Dendritic cell treated with granulocyte-macrophage colony-stimulating factor and Interleukin-4, amounts not matched to agents 40 ng/mL and 50 ng/mL, for 4 days (primary cell): ENCODE measurements at regions not wholly inside any gene's neighbourhood (a gene's known extent, or its start where the extent isn't known, plus 50 kb on each side); places are given as distances from the start of the nearest gene placed in this dataset.

ENCODE experiments used
- H3K27ac Mint-ChIP-seq: one replicate; pipeline ENCODE4 v1.8.0; 2022; ENCODE audit warnings: mild to moderate bottlenecking, mixed read lengths
- H3K27me3 Mint-ChIP-seq: one replicate; pipeline ENCODE4 v1.8.0; 2022; ENCODE audit warnings: mild to moderate bottlenecking, mixed read lengths
- H3K36me3 Mint-ChIP-seq: one replicate; pipeline ENCODE4 v1.8.0; 2022; ENCODE audit warnings: low read depth, mixed read lengths
- H3K4me1 Mint-ChIP-seq: one replicate; pipeline ENCODE4 v1.8.0; 2022; ENCODE audit warnings: low read depth, mixed read lengths
- H3K4me3 Mint-ChIP-seq: one replicate; pipeline ENCODE4 v1.8.0; 2022; ENCODE audit warnings: mild to moderate bottlenecking, moderate library complexity, mixed read lengths
- H3K9me3 Mint-ChIP-seq: one replicate; pipeline ENCODE4 v1.8.0; 2022; ENCODE audit warnings: mixed read lengths
- intact Hi-C: fragments of 100-400 bp; cut with micrococcal nuclease; formaldehyde crosslinking; loops from one replicate; pipeline ENCODE4 v1.15.0; 2022

DNA sequence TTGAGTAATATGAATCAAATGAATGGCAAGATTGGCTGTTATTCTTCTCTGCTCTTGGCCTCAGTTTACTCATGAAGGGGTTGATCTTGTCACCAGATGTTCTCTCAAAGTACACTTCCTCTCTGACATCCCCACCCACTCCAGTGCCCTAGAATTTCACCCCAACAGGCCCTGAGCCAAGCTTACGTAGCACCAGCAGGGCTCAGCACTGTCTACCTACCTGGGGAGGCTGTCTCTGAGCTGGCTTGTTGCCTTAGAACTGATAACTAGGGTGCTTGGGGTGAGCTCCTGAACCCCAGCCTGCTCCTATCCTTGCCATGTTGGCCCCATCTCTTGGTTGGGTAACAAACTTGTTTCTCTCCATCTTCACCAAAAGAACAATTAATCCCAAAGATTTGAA, 159.1 kb upstream of the USP24 start:
- no peaks in the 10 kb centered on the region for H3K9me3 Mint-ChIP-seq

DNA sequence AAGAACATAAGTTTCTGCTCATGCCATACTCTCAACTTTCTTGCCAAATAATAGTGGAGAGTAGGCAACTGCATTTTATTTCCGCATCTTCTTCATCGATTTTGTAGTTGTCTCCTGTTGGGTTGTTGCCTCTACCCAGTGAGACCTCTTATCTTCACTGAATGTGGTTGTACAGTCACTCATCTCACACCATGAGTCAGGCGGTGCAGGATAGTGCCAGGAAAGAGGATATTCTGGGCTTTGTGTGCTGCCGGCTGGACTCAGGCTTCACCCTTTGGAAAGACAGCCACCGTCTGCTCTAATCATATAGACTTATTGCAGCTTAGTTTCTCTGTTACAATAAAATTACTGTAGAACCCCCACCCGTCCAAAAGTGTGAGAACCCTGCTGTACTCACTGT, 154.3 kb upstream of the USP24 start:
- no peaks in the 10 kb centered on the region for H3K36me3 Mint-ChIP-seq
- H3K4me3 Mint-ChIP-seq, result no peak overlapping the region
- no peaks in the 10 kb centered on the region for H3K9me3 Mint-ChIP-seq
- H3K27ac Mint-ChIP-seq, result no peak overlapping the region
- no peaks in the 10 kb centered on the region for H3K4me1 Mint-ChIP-seq
- H3K27me3 Mint-ChIP-seq, result peaks cover 8% of the 10 kb centered on the region
- intact Hi-C loops, result no loop called here

More for the DNA sequence above, 159.1 kb upstream of the USP24 start:
- H3K27me3 Mint-ChIP-seq, result peaks cover 7% of the 10 kb centered on the region
- intact Hi-C loops, result loop anchor here (2.0 kb wide), 1 partner anchor 1337 kb away; no protein-coding TSS in a partner anchor
- H3K4me1 Mint-ChIP-seq, result no peaks in the 10 kb centered on the region
- H3K27ac Mint-ChIP-seq, result no peak overlapping the region
- no peaks in the 10 kb centered on the region for H3K36me3 Mint-ChIP-seq
- no peak overlapping the region for H3K4me3 Mint-ChIP-seq

GRCh38 chr1:55368698-55369097, 153.5 kb upstream of the USP24 start:
- Mint-ChIP-seq H3K4me3 (no peak overlapping the region), H3K27ac (no peak overlapping the region), H3K27me3 (peaks cover 8% of the 10 kb centered on the region), H3K4me1 (no peaks in the 10 kb centered on the region), H3K9me3 (no peaks in the 10 kb centered on the region), H3K36me3 (no peaks in the 10 kb centered on the region)
- intact Hi-C loops, result no loop called here

DNA sequence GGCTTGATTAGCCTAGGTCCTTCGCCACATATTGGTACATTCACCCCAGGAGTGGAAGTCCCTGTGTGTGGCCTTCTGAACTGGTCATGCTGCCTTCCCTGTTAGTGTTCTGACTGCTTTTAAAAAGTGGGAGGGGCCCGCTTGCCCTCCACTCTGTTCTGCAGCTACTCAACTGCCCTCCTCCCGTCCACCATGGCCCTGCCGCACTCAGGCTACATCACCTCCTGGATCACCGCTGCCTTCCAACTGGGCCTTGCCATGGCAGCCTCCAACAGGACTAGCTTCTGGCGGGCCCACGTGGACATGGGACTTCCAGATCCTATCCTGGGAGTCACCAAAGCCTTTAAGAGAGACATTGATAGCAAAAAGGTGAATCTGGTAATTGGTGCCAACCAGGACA, 152.1 kb upstream of the USP24 start:
- H3K4me3 Mint-ChIP-seq, result no peak overlapping the region
- H3K4me1 Mint-ChIP-seq, result peaks cover 9% of the 10 kb centered on the region
- H3K27me3 Mint-ChIP-seq, result peaks cover 8% of the 10 kb centered on the region
- H3K27ac Mint-ChIP-seq, result no peak overlapping the region
- H3K9me3 Mint-ChIP-seq, result no peaks in the 10 kb centered on the region
- intact Hi-C loops, result no loop called here
- H3K36me3 Mint-ChIP-seq, result no peaks in the 10 kb centered on the region

DNA sequence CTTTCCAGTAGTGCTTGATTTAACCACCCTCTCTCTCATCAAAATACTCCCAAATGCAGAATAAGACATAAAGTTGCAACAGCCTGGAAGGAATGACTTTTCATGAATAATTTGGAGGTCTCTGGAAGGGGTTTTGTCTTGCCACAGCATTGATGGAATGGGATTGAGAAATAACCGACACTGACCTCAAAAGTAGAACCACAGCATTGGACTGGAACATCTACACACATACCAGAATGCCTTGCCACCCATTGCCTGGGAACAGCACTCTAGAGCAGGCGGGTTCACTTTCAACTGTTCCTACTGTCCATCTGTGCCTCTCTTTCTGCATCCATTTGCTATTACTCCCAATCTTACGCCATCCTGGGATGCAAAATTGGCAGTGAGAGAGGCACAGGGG, 149.1 kb upstream of the USP24 start:
- Mint-ChIP-seq H3K4me3 (no peak overlapping the region), H3K36me3 (no peaks in the 10 kb centered on the region), H3K4me1 (peaks cover 9% of the 10 kb centered on the region), H3K27ac (no peak overlapping the region), H3K9me3 (no peaks in the 10 kb centered on the region), H3K27me3 (peaks cover 1% of the 10 kb centered on the region)
- intact Hi-C loops, result no loop called here

GRCh38 chr1:55363268-55363667, 148.1 kb upstream of the USP24 start:
- H3K27ac Mint-ChIP-seq, result no peak overlapping the region
- H3K9me3 Mint-ChIP-seq, result no peaks in the 10 kb centered on the region
- H3K4me1 Mint-ChIP-seq, result peaks cover 9% of the 10 kb centered on the region
- intact Hi-C loops, result no loop called here
- H3K27me3 Mint-ChIP-seq, result peaks cover 1% of the 10 kb centered on the region
- no peak overlapping the region for H3K4me3 Mint-ChIP-seq
- no peaks in the 10 kb centered on the region for H3K36me3 Mint-ChIP-seq

DNA sequence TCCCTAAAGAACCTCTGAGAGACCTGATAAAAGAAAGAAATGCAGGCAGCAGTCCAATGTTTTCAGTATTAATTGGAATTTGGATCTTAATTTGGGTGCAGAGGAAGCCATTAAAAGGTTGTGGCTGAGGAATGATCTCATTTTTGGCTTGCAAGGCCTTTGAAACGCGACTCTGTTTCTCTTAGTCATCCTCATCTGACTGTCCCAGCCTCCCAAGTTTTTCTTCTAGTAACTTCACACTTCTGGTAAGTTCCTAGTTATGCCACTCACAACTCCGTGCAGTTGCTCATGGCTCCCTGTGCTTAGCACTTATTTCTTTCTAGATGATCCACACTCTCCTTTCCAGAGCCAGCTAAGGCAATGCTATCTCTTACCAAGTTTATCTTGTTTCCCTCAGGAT, 147.4 kb upstream of the USP24 start:
- no peak overlapping the region for H3K27ac Mint-ChIP-seq
- H3K9me3 Mint-ChIP-seq, result no peaks in the 10 kb centered on the region
- peaks cover 9% of the 10 kb centered on the region for H3K4me1 Mint-ChIP-seq
- H3K27me3 Mint-ChIP-seq, result peaks cover 3% of the 10 kb centered on the region
- H3K36me3 Mint-ChIP-seq, result no peaks in the 10 kb centered on the region
- no peak overlapping the region for H3K4me3 Mint-ChIP-seq
- intact Hi-C loops, result no loop called here

DNA sequence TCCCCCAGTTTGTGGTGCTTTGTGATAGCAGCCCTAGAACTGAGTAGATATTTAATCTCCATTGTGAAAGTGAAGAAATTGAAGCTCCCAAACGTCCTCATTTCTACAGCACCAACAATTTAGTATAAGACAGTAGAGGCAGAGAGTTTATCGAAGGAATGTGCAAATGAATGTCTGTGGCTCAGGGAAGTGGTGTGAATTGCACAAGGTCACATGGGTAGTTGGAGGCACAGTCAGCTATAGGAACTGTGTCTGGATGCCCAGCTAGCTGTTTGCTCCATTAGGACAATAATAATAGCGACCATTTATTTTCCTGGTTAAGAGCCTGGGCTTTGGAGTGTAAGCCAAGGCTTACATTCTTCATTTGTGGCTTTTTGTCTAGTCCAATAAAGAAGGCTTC, 144.4 kb upstream of the USP24 start:
- H3K27me3 Mint-ChIP-seq, result peaks cover 6% of the 10 kb centered on the region
- no peak overlapping the region for H3K27ac Mint-ChIP-seq
- peaks cover 9% of the 10 kb centered on the region for H3K4me1 Mint-ChIP-seq
- intact Hi-C loops, result no loop called here
- no peaks in the 10 kb centered on the region for H3K36me3 Mint-ChIP-seq
- no peaks in the 10 kb centered on the region for H3K9me3 Mint-ChIP-seq
- no peak overlapping the region for H3K4me3 Mint-ChIP-seq

- H3K36me3 Mint-ChIP-seq, result no peaks in the 10 kb centered on the region
- H3K9me3 Mint-ChIP-seq, result no peaks in the 10 kb centered on the region
- no peak overlapping the region for H3K4me3 Mint-ChIP-seq
- H3K4me1 Mint-ChIP-seq, result peaks cover 9% of the 10 kb centered on the region
- intact Hi-C loops, result no loop called here
- H3K27ac Mint-ChIP-seq, result no peak overlapping the region
- H3K27me3 Mint-ChIP-seq, result peaks cover 6% of the 10 kb centered on the region
Measured at GRCh38 chr1:55358581-55358980, 143.4 kb upstream of the USP24 start.

DNA sequence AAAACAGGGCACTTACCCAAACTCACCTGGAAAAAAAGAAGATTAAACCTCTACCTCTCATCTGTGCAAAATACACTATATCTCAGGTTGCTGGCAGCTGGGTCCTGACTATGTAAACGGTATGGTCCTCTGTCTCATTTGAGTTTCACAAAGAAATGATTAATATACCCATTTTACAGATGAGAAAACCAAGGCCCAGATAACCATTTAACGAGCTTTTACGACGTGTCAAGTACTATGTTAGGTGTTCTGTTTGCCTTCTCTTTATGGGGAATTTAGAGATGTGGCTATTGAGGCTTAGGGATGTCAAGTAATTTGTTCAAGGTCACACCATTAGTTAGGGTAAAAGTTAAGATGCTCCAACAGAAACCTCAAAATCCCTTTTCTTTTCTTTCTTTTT, 140.4 kb upstream of the USP24 start:
- Mint-ChIP-seq H3K4me3 (no peak overlapping the region), H3K36me3 (no peaks in the 10 kb centered on the region), H3K27ac (no peak overlapping the region), H3K9me3 (no peaks in the 10 kb centered on the region), H3K4me1 (no peaks in the 10 kb centered on the region), H3K27me3 (peaks cover 6% of the 10 kb centered on the region)
- intact Hi-C loops, result no loop called here

DNA sequence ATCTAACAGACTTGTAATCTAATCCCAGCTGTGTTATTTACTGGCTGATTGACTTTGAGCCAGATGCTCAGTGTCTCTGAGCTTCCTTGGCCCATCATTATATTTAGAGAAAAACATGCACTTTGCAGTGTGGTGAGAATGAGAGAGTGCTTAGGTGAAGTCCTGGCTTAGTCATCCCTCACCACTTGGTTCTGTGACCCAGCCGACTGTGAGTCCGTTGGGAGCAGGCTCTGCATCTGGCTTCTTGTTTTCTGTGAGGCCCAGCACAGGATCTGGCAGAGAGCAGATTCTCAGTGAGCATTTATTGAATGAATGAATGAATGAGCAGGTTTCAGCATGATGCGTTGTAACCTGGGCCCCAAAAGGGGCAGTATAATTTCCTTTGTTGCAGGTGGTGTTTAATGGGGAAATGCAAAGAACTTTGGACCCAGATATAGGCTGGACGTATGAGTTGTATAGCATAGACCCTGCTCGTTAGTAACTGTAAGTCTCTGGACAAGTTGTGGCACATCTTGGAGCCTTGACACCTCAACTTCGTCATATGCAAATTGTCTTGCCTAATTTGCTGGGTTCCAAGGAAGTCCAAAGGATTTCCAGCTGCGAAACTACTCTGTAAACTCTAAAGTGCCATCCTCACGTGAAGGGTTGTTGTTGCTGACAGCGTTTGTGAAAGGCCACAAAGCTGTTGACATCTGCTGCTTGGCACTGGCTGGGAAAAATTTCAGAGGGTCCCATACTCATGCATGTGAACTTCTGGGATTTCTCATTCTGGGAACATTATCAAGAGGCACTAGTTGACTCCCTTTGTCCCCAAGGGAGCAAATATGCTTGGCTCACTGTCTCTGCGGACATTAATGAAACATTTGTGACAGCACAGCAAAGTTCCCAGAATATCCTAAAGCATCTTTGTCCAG, 138.8 kb upstream of the USP24 start:
- H3K36me3 Mint-ChIP-seq, result no peaks in the 10 kb centered on the region
- H3K9me3 Mint-ChIP-seq, result no peaks in the 10 kb centered on the region
- H3K4me3 Mint-ChIP-seq, result no peak overlapping the region
- intact Hi-C loops, result no loop called here
- H3K4me1 Mint-ChIP-seq, result no peaks in the 10 kb centered on the region
- peaks cover 9% of the 10 kb centered on the region for H3K27me3 Mint-ChIP-seq
- no peak overlapping the region for H3K27ac Mint-ChIP-seq

DNA sequence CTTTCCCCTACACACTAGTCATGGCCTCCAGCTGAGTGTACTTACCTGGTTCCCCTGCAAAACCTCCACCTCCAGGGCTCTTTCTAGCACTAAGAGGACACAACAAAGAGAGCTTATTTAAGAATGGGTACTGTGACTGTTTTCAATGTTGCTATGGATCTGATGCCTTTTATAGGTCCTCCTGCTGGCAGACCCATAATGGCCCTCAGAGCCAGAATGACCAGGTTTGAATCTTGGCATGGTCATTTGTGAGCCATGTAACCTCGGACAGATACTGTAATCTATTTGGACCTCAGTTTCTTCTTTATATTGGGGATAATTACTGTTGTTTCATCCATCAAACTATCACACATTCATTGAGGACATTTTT, 137.6 kb upstream of the USP24 start:
- intact Hi-C loops, result no loop called here
- no peaks in the 10 kb centered on the region for H3K9me3 Mint-ChIP-seq
- no peaks in the 10 kb centered on the region for H3K36me3 Mint-ChIP-seq
- no peak overlapping the region for H3K27ac Mint-ChIP-seq
- no peaks in the 10 kb centered on the region for H3K4me1 Mint-ChIP-seq
- no peak overlapping the region for H3K4me3 Mint-ChIP-seq
- peaks cover 10% of the 10 kb centered on the region for H3K27me3 Mint-ChIP-seq

- no peaks in the 10 kb centered on the region for H3K4me1 Mint-ChIP-seq
- no peaks in the 10 kb centered on the region for H3K36me3 Mint-ChIP-seq
- H3K4me3 Mint-ChIP-seq, result no peak overlapping the region
- H3K27ac Mint-ChIP-seq, result no peak overlapping the region
- H3K9me3 Mint-ChIP-seq, result no peaks in the 10 kb centered on the region
- intact Hi-C loops, result no loop called here
- H3K27me3 Mint-ChIP-seq, result peaks cover 12% of the 10 kb centered on the region
Measured at GRCh38 chr1:55352080-55352810, 137.1 kb upstream of the USP24 start.

DNA sequence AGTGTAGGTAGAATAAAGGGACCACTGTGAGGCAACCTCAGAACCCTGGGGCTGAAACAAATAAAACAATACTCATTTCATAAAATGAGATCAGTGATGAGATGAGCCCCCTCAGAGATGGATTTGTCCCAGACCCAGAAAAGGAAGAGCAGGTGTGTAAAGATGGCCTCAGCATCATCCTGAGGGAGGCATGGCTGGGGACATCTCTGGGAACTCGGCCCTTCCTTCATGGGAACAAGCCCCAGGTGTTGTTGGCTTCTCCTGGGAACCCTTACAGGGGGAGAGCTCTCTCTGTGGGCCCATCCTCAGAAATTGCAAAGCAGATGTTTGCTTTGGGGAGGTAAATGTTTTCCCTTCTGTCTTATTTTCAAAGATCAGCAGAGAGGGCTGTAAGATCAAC, 133.2 kb upstream of the USP24 start:
- Mint-ChIP-seq H3K36me3 (no peaks in the 10 kb centered on the region), H3K4me3 (no peak overlapping the region), H3K27me3 (peaks cover 15% of the 10 kb centered on the region), H3K4me1 (no peaks in the 10 kb centered on the region), H3K9me3 (peaks cover 13% of the 10 kb centered on the region), H3K27ac (no peak overlapping the region)
- intact Hi-C loops, result no loop called here
